GM21619 (cell line): ENCODE measurements at regions not wholly inside any gene's neighbourhood (a gene's known extent, or its start where the extent isn't known, plus 50 kb on each side); places are given as distances from the start of the nearest gene placed in this dataset.

Source experiments
- ATAC-seq: cut with Tn5 transposase; IDR thresholded peaks from one replicate; pipeline ENCODE4 v1.9.1; 2021; ENCODE audit not compliant: unreplicated experiment

GRCh38 chr20:12269579-12269978 lies 351.9 kb downstream of the BTBD3 start:
- no peak for ATAC-seq

GRCh38 chr20:12270863-12271262 lies 353.2 kb downstream of the BTBD3 start:
- no peak for ATAC-seq

- ATAC-seq, result no peak
Measured at GRCh38 chr20:12276011-12276673, 358.4 kb downstream of the BTBD3 start.

- ATAC-seq, result no peak
Measured at GRCh38 chr20:12287575-12287974, 369.9 kb downstream of the BTBD3 start.

GRCh38 chr20:12289465-12289864 lies 371.8 kb downstream of the BTBD3 start:
- ATAC-seq, result no peak

- ATAC-seq, result no peak
Measured at GRCh38 chr20:12291386-12291785, 373.7 kb downstream of the BTBD3 start.

GRCh38 chr20:12293900-12294299 lies 376.2 kb downstream of the BTBD3 start:
- no peak for ATAC-seq

- ATAC-seq, result no peak
Measured at GRCh38 chr20:12294678-12295077, 377.0 kb downstream of the BTBD3 start.

GRCh38 chr20:12305188-12305950 lies 387.7 kb downstream of the BTBD3 start:
- ATAC-seq, result no peak

- ATAC-seq, result no peak
Measured at GRCh38 chr20:12306107-12306506, 388.4 kb downstream of the BTBD3 start.

- ATAC-seq, result no peak
Measured at GRCh38 chr20:12311094-12311865, 393.6 kb downstream of the BTBD3 start.

GRCh38 chr20:12315652-12316051 lies 398.0 kb downstream of the BTBD3 start:
- no peak for ATAC-seq

- ATAC-seq, result no peak
Measured at GRCh38 chr20:12316794-12317193, 399.1 kb downstream of the BTBD3 start.

GRCh38 chr20:12317433-12317832 lies 399.7 kb downstream of the BTBD3 start:
- no peak for ATAC-seq

- no peak for ATAC-seq
Measured at GRCh38 chr20:12318043-12318442, 400.4 kb downstream of the BTBD3 start.

GRCh38 chr20:12321736-12322135 lies 404.0 kb downstream of the BTBD3 start:
- no peak for ATAC-seq

GRCh38 chr20:12327205-12327604 lies 409.5 kb downstream of the BTBD3 start:
- ATAC-seq, result no peak

GRCh38 chr20:12331236-12331635 lies 413.5 kb downstream of the BTBD3 start:
- no peak for ATAC-seq

- ATAC-seq, result no peak
Measured at GRCh38 chr20:12337601-12338000, 419.9 kb downstream of the BTBD3 start.

- no peak for ATAC-seq
Measured at GRCh38 chr20:12345978-12346377, 428.3 kb downstream of the BTBD3 start.

GRCh38 chr20:12353842-12354241 lies 436.1 kb downstream of the BTBD3 start:
- no peak for ATAC-seq

- ATAC-seq, result no peak
Measured at GRCh38 chr20:12354725-12355124, 437.0 kb downstream of the BTBD3 start.
